ENCODE measurements at regions not wholly inside any gene's neighbourhood (a gene's known extent, or its start where the extent isn't known, plus 50 kb on each side); places are given as distances from the start of the nearest gene placed in this dataset.

GRCh38 chr1:36715797-36716196, 233.1 kb upstream of the CSF3R start:
- no peak overlapping the region for H2AFZ ChIP-seq (replicated peaks; ENCODE audit: low read length, poor library complexity)
- H4K5ac ChIP-seq (ENCODE audit: low read depth, low read length) = no peak overlapping the region
- no peak overlapping the region for H3K9ac ChIP-seq (ENCODE audit: low read depth, low read length)
- H4K91ac ChIP-seq (ENCODE audit: insufficient read depth, low read depth, low read length) = no peak overlapping the region
- no peaks in the 10 kb centered on the region for H3K36me3 ChIP-seq (ENCODE audit: control insufficient read depth, insufficient read depth, low read length)
- no peak overlapping the region for H2BK15ac ChIP-seq (ENCODE audit: low read depth, low read length)
- H2BK120ac ChIP-seq (ENCODE audit: low read depth, low read length) = no peak overlapping the region
- H2AK5ac ChIP-seq (ENCODE audit: low read depth, low read length) = no peak overlapping the region
- no peak for ATAC-seq (ENCODE audit: low read depth)
- H3K56ac ChIP-seq (ENCODE audit: extremely low read depth, insufficient read depth, low read length) = no peak overlapping the region
- H3K14ac ChIP-seq (replicated peaks; ENCODE audit: low read depth, low read length) = no peak overlapping the region
- H2BK20ac ChIP-seq (ENCODE audit: low read depth, low read length) = no peak overlapping the region
- no peaks in the 10 kb centered on the region for H3K9me3 ChIP-seq (ENCODE audit: control insufficient read depth, insufficient read depth, low read length)
- TF ChIP-seq NFE2L2 (IDR thresholded peaks at IDR 0.05; ENCODE audit: low read depth, low read length) (no peak), ELK1 (IDR thresholded peaks at IDR 0.05; ENCODE audit: borderline replicate concordance, low read depth, low read length) (no peak), MAZ (IDR thresholded peaks at IDR 0.05; ENCODE audit: borderline replicate concordance, low read depth, low read length) (no peak), POLR2A (IDR thresholded peaks at IDR 0.05; ENCODE audit: low read depth, low read length) (no peak), FOS (IDR thresholded peaks at IDR 0.05; ENCODE audit: low read depth, low read length) (no peak), BHLHE40 (IDR thresholded peaks at IDR 0.05; ENCODE audit: low read depth, low read length) (no peak), CEBPB (IDR thresholded peaks at IDR 0.05; ENCODE audit: low read depth, low read length) (no peak), RAD21 (IDR thresholded peaks at IDR 0.05; ENCODE audit: low read length) (no peak), USF2 (IDR thresholded peaks at IDR 0.05; ENCODE audit: low read depth, low read length) (no peak)
- H3K23ac ChIP-seq (ENCODE audit: low read depth, low read length) = no peak overlapping the region
- H3K4me1 ChIP-seq (ENCODE audit: control insufficient read depth, insufficient read depth, low read length) = no peaks in the 10 kb centered on the region
- no peaks in the 10 kb centered on the region for H3K79me1 ChIP-seq (ENCODE audit: low read depth in 1 of 2, low read length in 2 of 2)
- H2AK9ac ChIP-seq (replicated peaks; ENCODE audit: low read depth, low read length, poor library complexity) = no peak overlapping the region
- POLR2A ChIA-PET (ENCODE audit: unreplicated experiment) = no interaction called here
- WGBS, 2 experiments (ENCODE audit: extremely low coverage in 2 of 2, insufficient read length in 1 of 2) = 40% methylated on average over 1 of the region's 2 CpGs; no CpG with 5 or more reads in 1 of the 2 experiments
- no peak overlapping the region for H3K27ac ChIP-seq (ENCODE audit: insufficient read depth, low read length)
- intact Hi-C loops (cut with micrococcal nuclease) (no loop called here), dilution Hi-C loops (cut with HindIII; ENCODE audit: low sequenced_read_pairs, unreplicated experiment) (no loop called here), in situ Hi-C loops (cut with MboI; ENCODE audit: low sequenced_read_pairs) (no loop called here)
- H2BK5ac ChIP-seq (ENCODE audit: low read depth, low read length, poor library complexity, severe bottlenecking) = no peak overlapping the region
- peaks cover 3% of the 10 kb centered on the region; the same call in 1 of the 2 replicates for H3K27me3 ChIP-seq (ENCODE audit: control insufficient read depth, insufficient read depth, low read length)
- BruUV-seq (replicated peaks) = no TSS peak
- no peak overlapping the region for H3K4me2 ChIP-seq (ENCODE audit: low read depth, low read length)
- no peak overlapping the region for H3K18ac ChIP-seq (ENCODE audit: low read depth, low read length)
- no peak overlapping the region for H3K4me3 ChIP-seq (ENCODE audit: insufficient read depth, low read depth, low read length)
- DNase-seq = no peak
- no peak overlapping the region for H4K8ac ChIP-seq (ENCODE audit: low read depth in 2 of 2, low read length in 2 of 2)
- no peak overlapping the region for H3K4ac ChIP-seq (ENCODE audit: low read depth, low read length)
- H4K20me1 ChIP-seq (ENCODE audit: insufficient read depth, low read length) = no peaks in the 10 kb centered on the region
- CTCF ChIA-PET = no interaction called here
- H3K9me1 ChIP-seq (ENCODE audit: insufficient read depth, low read length) = no peaks in the 10 kb centered on the region

Data from IMR-90 (cell line).